ENCODE measurements at regions not wholly inside any gene's neighbourhood (a gene's known extent, or its start where the extent isn't known, plus 50 kb on each side); places are given as distances from the start of the nearest gene placed in this dataset.
"Not testable (repeated sequence)": the region's sequence is repeated elsewhere in the genome, so short reads cannot be mapped to it uniquely, and the experiment has no call there.

GRCh38 chr1:83212033-83212432, 786.9 kb downstream of the TTLL7 start:
- not testable (repeated sequence) for H3K9me3 ChIP-seq (replicated peaks); H3K4me3 ChIP-seq; H3K4me1 ChIP-seq (replicated peaks); H3K36me3 ChIP-seq; H3K27me3 ChIP-seq (replicated peaks); H3K27ac ChIP-seq; DNase-seq (ENCODE audit: low read depth in 1 of 2, low spot score in 2 of 2)

- H3K4me1 ChIP-seq (replicated peaks); H3K27me3 ChIP-seq (replicated peaks); DNase-seq (ENCODE audit: low read depth in 1 of 2, low spot score in 2 of 2); H3K36me3 ChIP-seq; H3K27ac ChIP-seq; H3K4me3 ChIP-seq; H3K9me3 ChIP-seq (replicated peaks): not testable (repeated sequence)
Measured at GRCh38 chr1:83208540-83208939, 790.4 kb downstream of the TTLL7 start.

GRCh38 chr1:83194610-83195009, 804.3 kb downstream of the TTLL7 start:
- H3K36me3 ChIP-seq; H3K4me1 ChIP-seq (replicated peaks); DNase-seq (ENCODE audit: low read depth in 1 of 2, low spot score in 2 of 2); H3K9me3 ChIP-seq (replicated peaks); H3K27me3 ChIP-seq (replicated peaks); H3K27ac ChIP-seq; H3K4me3 ChIP-seq: not testable (repeated sequence)

- H3K27ac ChIP-seq; H3K27me3 ChIP-seq (replicated peaks); H3K4me3 ChIP-seq; H3K36me3 ChIP-seq; H3K9me3 ChIP-seq (replicated peaks); H3K4me1 ChIP-seq (replicated peaks); DNase-seq (ENCODE audit: low read depth in 1 of 2, low spot score in 2 of 2): not testable (repeated sequence)
Measured at GRCh38 chr1:83182033-83182728, 816.8 kb downstream of the TTLL7 start.

GRCh38 chr1:83180621-83181020, 818.3 kb downstream of the TTLL7 start:
- H3K27ac ChIP-seq; DNase-seq (ENCODE audit: low read depth in 1 of 2, low spot score in 2 of 2); H3K4me1 ChIP-seq (replicated peaks); H3K9me3 ChIP-seq (replicated peaks); H3K27me3 ChIP-seq (replicated peaks); H3K4me3 ChIP-seq; H3K36me3 ChIP-seq: not testable (repeated sequence)

GRCh38 chr1:83167634-83168033, 831.3 kb downstream of the TTLL7 start:
- not testable (repeated sequence) for H3K36me3 ChIP-seq; DNase-seq (ENCODE audit: low read depth in 1 of 2, low spot score in 2 of 2); H3K4me3 ChIP-seq; H3K27ac ChIP-seq; H3K27me3 ChIP-seq (replicated peaks); H3K4me1 ChIP-seq (replicated peaks); H3K9me3 ChIP-seq (replicated peaks)

- not testable (repeated sequence) for DNase-seq (ENCODE audit: low read depth in 1 of 2, low spot score in 2 of 2); H3K4me3 ChIP-seq; H3K36me3 ChIP-seq; H3K9me3 ChIP-seq (replicated peaks); H3K4me1 ChIP-seq (replicated peaks); H3K27me3 ChIP-seq (replicated peaks); H3K27ac ChIP-seq
Measured at GRCh38 chr1:83163879-83164475, 835.0 kb downstream of the TTLL7 start.

GRCh38 chr1:83158924-83159323, 840.0 kb downstream of the TTLL7 start:
- not testable (repeated sequence) for H3K27ac ChIP-seq; H3K27me3 ChIP-seq (replicated peaks); H3K4me3 ChIP-seq; H3K4me1 ChIP-seq (replicated peaks); DNase-seq (ENCODE audit: low read depth in 1 of 2, low spot score in 2 of 2); H3K36me3 ChIP-seq; H3K9me3 ChIP-seq (replicated peaks)

GRCh38 chr1:83154306-83154705, 844.6 kb downstream of the TTLL7 start:
- H3K9me3 ChIP-seq (replicated peaks); H3K36me3 ChIP-seq; H3K27me3 ChIP-seq (replicated peaks); DNase-seq (ENCODE audit: low read depth in 1 of 2, low spot score in 2 of 2); H3K4me3 ChIP-seq; H3K4me1 ChIP-seq (replicated peaks); H3K27ac ChIP-seq: not testable (repeated sequence)

GRCh38 chr1:83151167-83151898, 847.6 kb downstream of the TTLL7 start:
- H3K36me3 ChIP-seq; H3K27ac ChIP-seq; H3K9me3 ChIP-seq (replicated peaks); H3K4me1 ChIP-seq (replicated peaks); H3K27me3 ChIP-seq (replicated peaks); H3K4me3 ChIP-seq: not testable (repeated sequence)
- DNase-seq (ENCODE audit: low read depth in 1 of 2, low spot score in 2 of 2), result peak; percentile 9 to 40

- not testable (repeated sequence) for DNase-seq (ENCODE audit: low read depth in 1 of 2, low spot score in 2 of 2); H3K4me1 ChIP-seq (replicated peaks); H3K36me3 ChIP-seq; H3K9me3 ChIP-seq (replicated peaks); H3K27ac ChIP-seq; H3K4me3 ChIP-seq; H3K27me3 ChIP-seq (replicated peaks)
Measured at GRCh38 chr1:83150479-83150878, 848.5 kb downstream of the TTLL7 start.

- H3K36me3 ChIP-seq; H3K9me3 ChIP-seq (replicated peaks); H3K27me3 ChIP-seq (replicated peaks); H3K4me3 ChIP-seq; H3K4me1 ChIP-seq (replicated peaks); DNase-seq (ENCODE audit: low read depth in 1 of 2, low spot score in 2 of 2); H3K27ac ChIP-seq: not testable (repeated sequence)
Measured at GRCh38 chr1:83145820-83146219, 853.1 kb downstream of the TTLL7 start.

GRCh38 chr1:83142802-83143201, 856.1 kb downstream of the TTLL7 start:
- H3K27ac ChIP-seq; H3K4me3 ChIP-seq; H3K36me3 ChIP-seq; H3K9me3 ChIP-seq (replicated peaks); DNase-seq (ENCODE audit: low read depth in 1 of 2, low spot score in 2 of 2); H3K27me3 ChIP-seq (replicated peaks); H3K4me1 ChIP-seq (replicated peaks): not testable (repeated sequence)

- H3K9me3 ChIP-seq (replicated peaks); H3K36me3 ChIP-seq; H3K4me1 ChIP-seq (replicated peaks); H3K27me3 ChIP-seq (replicated peaks); H3K27ac ChIP-seq; H3K4me3 ChIP-seq; DNase-seq (ENCODE audit: low read depth in 1 of 2, low spot score in 2 of 2): not testable (repeated sequence)
Measured at GRCh38 chr1:83135524-83136157, 863.3 kb downstream of the TTLL7 start.
